HEK293T (cell line): ENCODE measurements at regions not wholly inside any gene's neighbourhood (a gene's known extent, or its start where the extent isn't known, plus 50 kb on each side); places are given as distances from the start of the nearest gene placed in this dataset.

Source experiments
- ELF4 ChIP-seq: fragments of 450-650 bp; IDR thresholded peaks from 2 replicates; pipeline ENCODE4 v1.6.1; 2017; ENCODE audit warnings: antibody characterized with exemption
- FOXA1 ChIP-seq: fragments of 450-650 bp; IDR thresholded peaks from 2 replicates; pipeline ENCODE4 v1.6.1; 2016; ENCODE audit warnings: mild to moderate bottlenecking
- NFRKB ChIP-seq: fragments of 450-650 bp; IDR thresholded peaks from 2 replicates; pipeline ENCODE4 v1.6.1; 2016; ENCODE audit warnings: mild to moderate bottlenecking, moderate library complexity
- PKNOX1 ChIP-seq: fragments of 450-650 bp; IDR thresholded peaks from 2 replicates; pipeline ENCODE4 v1.6.1; 2016
- SP1 ChIP-seq: fragments of 450-650 bp; IDR thresholded peaks from 2 replicates; pipeline ENCODE4 v1.6.1; 2017
- TARDBP ChIP-seq: fragments of 450-650 bp; IDR thresholded peaks from 2 replicates; pipeline ENCODE4 v1.6.1; 2016
- ZNF384 ChIP-seq: fragments of 450-650 bp; IDR thresholded peaks from 2 replicates; pipeline ENCODE4 v1.6.1; 2016

- no peak for TF ChIP-seq TARDBP
- TF ChIP-seq ZNF384: no peak
- no peak for TF ChIP-seq SP1
- TF ChIP-seq FOXA1: no peak
- no peak for TF ChIP-seq NFRKB
- no peak for TF ChIP-seq PKNOX1
- TF ChIP-seq ELF4: no peak
Measured at GRCh38 chr2:160570376-160570775, 76.8 kb upstream of the RBMS1 start.
